Mucosa of rectum (tissue), 2 donors: ENCODE measurements at regions not wholly inside any gene's neighbourhood (a gene's known extent, or its start where the extent isn't known, plus 50 kb on each side); places are given as distances from the start of the nearest gene placed in this dataset.
"Not testable (repeated sequence)": the region's sequence is repeated elsewhere in the genome, so short reads cannot be mapped to it uniquely, and the experiment has no call there.

Source experiments
- H3K27ac ChIP-seq, 2 donors: one replicate each; pipeline ENCODE4 v1.7.0; 2013; ENCODE audit warnings: inconsistent platforms in 2 of 2, low read depth in 2 of 2, low read length in 2 of 2
- H3K27me3 ChIP-seq, 2 donors: one replicate each; pipeline ENCODE4 v1.7.0; 2013; ENCODE audit warnings: low read length in 2 of 2; ENCODE audit not compliant: control insufficient read depth in 2 of 2, insufficient read depth in 2 of 2
- H3K36me3 ChIP-seq, 2 donors: one replicate each; pipeline ENCODE4 v1.7.0; 2013; ENCODE audit warnings: low read length in 2 of 2; ENCODE audit not compliant: control insufficient read depth in 2 of 2, insufficient read depth in 2 of 2
- H3K4me1 ChIP-seq, 2 donors: one replicate each; pipeline ENCODE4 v1.7.0; 2013; ENCODE audit warnings: low read length in 2 of 2, mild to moderate bottlenecking in 1 of 2; ENCODE audit not compliant: control insufficient read depth in 2 of 2, insufficient read depth in 2 of 2
- H3K4me3 ChIP-seq, 2 donors: one replicate each; pipeline ENCODE4 v1.7.0; 2013; ENCODE audit warnings: low read length in 2 of 2
- H3K9ac ChIP-seq, 2 donors: one replicate each; pipeline ENCODE4 v1.7.0; 2013; ENCODE audit warnings: low read length in 2 of 2, low read depth in 1 of 2, mild to moderate bottlenecking in 1 of 2
- H3K9me3 ChIP-seq, 2 donors: one replicate each; pipeline ENCODE4 v1.7.0; 2013; ENCODE audit warnings: low read length in 2 of 2; ENCODE audit not compliant: control insufficient read depth in 2 of 2
- donor health status: healthy.
- donor health status: Normal muscosa, but diverticular disease.

DNA sequence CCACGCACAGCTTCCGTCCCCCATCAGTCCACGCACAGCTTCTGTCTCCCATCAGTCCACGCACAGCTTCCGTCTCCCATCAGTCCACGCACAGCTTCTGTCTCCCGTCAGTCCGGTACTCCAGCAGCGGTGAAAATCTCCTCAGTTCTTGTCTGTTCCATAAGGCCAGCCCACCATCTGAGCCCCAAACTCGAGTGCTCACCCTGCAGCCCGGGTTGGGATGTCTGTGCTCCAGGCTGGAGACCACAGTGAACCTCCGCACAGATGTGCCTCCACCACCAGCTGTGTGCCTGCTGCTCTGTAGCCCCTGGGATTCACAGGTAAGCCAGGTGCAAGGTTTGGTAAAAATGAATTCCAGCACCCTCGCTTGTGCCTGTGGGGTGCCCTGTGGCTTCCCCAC lies 258.6 kb downstream of the NPHP4 start:
- Histone ChIP-seq H3K4me1 (no peaks in the 10 kb centered on the region), H3K9me3 (no peaks in the 10 kb centered on the region), H3K36me3 (no peaks in the 10 kb centered on the region), H3K4me3 (no peak overlapping the region), H3K27ac (no peak overlapping the region), H3K9ac (no peak overlapping the region), H3K27me3 (peaks cover 0 to 3% of the 10 kb centered on the region in 2 donors)

DNA sequence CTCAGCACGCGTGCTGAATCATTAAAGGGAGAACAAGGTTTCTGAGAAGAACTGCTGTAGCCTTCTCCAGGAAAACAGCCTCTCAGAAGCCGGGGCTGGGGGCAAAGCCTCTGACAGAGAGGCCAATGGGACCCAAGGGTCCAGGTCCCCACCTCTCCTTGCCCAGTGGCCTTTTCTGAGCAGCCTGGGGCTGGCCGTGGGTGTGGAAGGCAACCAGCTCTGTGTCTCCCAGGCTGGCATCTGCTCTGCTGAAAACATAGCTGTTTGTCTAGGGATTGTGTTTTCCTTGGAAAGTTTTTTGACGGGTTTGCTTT lies 261.2 kb downstream of the NPHP4 start:
- H3K36me3 ChIP-seq = no peaks in the 10 kb centered on the region
- no peak overlapping the region for H3K4me3 ChIP-seq
- no peak overlapping the region for H3K27ac ChIP-seq
- no peaks in the 10 kb centered on the region for H3K9me3 ChIP-seq
- no peaks in the 10 kb centered on the region for H3K4me1 ChIP-seq
- H3K9ac ChIP-seq = no peak overlapping the region
- H3K27me3 ChIP-seq = peaks cover 2 to 3% of the 10 kb centered on the region in 2 donors

DNA sequence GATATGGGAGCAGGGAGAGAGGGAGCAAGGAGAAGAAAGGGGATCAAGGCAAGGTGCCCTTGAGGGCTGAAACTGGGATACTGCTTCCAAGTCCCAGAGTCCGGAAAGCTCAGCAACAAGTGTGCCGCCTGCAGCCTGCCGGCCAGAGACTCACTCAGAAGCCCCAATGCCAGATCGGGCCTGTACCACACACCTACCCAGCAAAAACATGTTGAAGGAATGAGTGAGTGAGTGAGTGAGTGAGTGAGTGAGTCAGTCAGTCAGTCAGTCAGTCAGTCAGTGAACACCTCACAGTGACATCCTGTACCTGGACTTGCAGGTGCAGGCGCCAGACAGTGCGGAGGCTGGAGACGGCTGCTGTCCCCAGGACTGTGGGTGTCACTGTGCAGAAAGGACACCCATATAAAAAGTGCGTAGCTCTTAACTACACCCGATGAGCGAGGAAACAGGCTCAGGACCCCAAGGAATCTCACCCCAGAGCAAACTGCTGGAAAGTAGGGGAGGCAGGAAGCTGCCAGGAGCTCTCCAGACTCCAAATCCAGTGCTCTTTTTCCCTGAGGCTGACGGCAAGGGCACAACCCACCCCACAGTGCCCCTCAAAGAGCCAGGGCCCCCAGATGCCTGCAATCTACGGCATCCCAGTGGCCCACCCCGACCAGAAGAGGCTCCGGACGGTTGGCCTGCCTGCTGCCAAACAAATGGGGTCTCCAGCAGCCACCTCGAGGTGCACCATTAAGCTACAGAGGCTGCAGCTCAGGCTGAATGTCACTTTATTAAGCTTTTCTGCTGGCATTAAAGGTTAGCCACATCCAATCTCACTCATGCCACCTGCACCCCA lies 261.7 kb downstream of the NPHP4 start:
- peaks cover 2 to 3% of the 10 kb centered on the region in 2 donors for H3K27me3 ChIP-seq
- H3K4me1 ChIP-seq = no peaks in the 10 kb centered on the region

DNA sequence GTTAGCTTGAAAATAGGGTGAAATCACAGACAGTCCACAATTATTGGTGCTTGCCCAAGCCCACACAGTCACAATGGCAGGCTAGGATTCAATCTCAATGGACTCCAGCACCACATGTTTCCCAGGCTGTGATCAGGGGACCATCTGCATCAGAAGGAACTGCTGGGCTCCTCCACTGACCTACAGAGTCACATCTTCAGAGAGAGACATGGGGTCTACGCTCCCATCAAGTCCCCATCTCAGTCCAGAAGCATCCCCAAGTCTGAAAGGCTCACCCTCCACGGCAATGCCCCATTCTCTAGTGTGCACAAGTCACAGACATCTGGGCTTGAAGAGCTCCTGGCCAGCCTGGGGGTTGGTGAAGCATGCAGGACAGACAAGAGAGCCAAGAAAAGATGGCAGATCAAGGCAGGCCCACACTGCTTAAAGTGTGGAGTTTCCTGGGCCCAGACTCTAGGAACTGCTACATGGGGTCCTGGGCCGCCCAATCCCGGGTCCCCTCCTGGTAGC lies 262.5 kb downstream of the NPHP4 start:
- H3K4me1 ChIP-seq = no peaks in the 10 kb centered on the region
- H3K9ac ChIP-seq = no peak overlapping the region
- peaks cover 2 to 3% of the 10 kb centered on the region in 2 donors for H3K27me3 ChIP-seq

More for the DNA sequence above, 261.7 kb downstream of the NPHP4 start:
- H3K36me3 ChIP-seq = no peaks in the 10 kb centered on the region
- H3K9ac ChIP-seq = no peak overlapping the region
- H3K9me3 ChIP-seq = no peaks in the 10 kb centered on the region
- no peak overlapping the region for H3K4me3 ChIP-seq
- no peak overlapping the region for H3K27ac ChIP-seq

DNA sequence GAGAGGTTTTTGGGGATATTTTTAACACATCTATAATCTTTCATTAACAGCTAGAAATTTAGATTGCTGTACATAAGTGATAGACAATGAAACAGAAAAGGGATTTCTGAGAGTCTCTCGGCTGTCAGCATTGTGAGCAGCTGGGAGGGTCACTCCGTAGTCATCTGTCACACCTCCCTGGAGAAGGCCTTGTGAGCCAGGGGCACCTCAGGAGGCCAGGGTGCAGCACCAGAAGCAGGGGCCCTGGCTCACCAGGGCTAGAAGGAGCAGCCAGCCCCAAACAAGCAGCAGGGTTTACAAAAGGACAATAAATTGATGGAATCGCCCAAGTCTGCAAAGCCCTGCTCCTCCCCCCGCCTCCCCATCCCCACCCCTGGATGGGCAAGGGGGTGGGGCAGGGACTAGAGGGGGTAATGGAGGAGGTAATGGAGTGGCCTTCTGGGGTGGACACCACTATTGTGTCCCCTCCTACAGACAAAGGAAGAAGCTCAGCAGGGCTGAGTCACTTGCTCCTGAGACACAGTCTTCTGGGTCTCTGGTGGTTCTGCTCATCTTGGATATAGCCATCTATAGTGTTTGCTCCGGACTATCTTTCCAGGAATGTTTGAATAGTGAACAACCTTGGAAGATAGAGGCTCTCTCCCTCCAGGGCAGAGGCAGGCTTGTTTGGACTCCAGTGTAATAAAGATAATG lies 263.4 kb downstream of the NPHP4 start:
- no peaks in the 10 kb centered on the region for H3K9me3 ChIP-seq
- no peaks in the 10 kb centered on the region for H3K36me3 ChIP-seq
- H3K27ac ChIP-seq = no peak overlapping the region
- H3K9ac ChIP-seq = no peak overlapping the region
- H3K27me3 ChIP-seq = peaks cover 2 to 3% of the 10 kb centered on the region in 2 donors
- H3K4me1 ChIP-seq = no peaks in the 10 kb centered on the region
- no peak overlapping the region for H3K4me3 ChIP-seq

More for the DNA sequence above, 262.5 kb downstream of the NPHP4 start:
- Histone ChIP-seq H3K4me3 (no peak overlapping the region), H3K27ac (no peak overlapping the region), H3K36me3 (no peaks in the 10 kb centered on the region), H3K9me3 (no peaks in the 10 kb centered on the region)

DNA sequence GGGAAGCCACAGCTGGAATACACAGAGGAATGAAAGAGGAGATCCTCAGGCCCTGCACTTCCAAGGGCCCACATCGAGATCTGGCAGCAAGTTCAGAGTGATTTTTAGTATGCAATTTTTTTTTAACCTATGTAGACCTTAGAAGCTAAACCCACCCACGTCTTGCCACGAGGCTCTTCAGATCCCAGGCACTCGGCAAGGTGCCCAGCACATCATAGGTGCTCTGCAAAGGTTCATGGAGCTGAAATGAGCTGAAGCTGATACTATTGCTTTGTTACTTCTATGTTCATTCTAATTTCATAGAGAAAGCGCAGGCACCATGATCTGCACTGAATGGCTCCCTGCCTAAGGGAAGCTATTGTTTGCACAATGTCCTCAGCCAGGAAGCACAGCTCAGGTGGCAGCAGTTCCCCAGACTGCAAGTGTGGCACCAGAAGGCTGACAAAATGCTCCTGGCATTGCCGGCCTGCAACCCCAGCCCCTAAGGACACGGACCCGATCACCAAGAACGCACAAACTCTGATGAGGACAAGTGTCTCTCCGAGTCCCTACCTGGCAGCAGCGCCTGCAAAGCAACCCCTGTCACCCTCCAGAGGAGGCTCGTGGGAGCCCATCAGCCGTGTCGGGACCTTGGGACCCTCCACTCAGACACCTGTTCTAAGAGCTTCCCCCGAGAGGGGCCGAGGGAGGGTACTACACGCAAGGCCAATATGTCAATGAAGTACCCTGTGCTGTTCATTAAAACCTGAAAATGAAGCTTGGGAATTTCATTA lies 264.2 kb downstream of the NPHP4 start:
- Histone ChIP-seq H3K9ac (no peak overlapping the region), H3K27ac (no peak overlapping the region), H3K4me3 (no peak overlapping the region), H3K36me3 (no peaks in the 10 kb centered on the region), H3K9me3 (no peaks in the 10 kb centered on the region), H3K27me3 (peaks cover 2 to 3% of the 10 kb centered on the region in 2 donors), H3K4me1 (no peaks in the 10 kb centered on the region)

DNA sequence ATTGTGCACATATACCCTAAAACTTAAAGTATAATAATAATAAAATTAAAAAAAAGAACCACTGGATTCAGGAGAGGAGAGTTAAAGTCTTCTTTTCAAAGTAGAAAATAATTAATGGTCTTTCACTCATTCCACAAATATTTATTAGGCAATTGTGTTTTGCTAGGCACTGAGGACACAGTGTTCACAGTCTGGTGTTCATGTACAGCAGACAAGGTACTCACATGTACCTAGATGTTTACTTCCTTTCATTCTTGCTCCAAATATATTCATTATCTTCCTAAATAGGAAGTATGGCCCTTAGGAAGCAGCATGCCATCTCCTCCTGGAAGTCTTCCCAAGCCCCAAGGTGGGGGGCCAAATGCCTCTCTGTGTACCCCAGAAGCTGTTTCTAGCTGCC lies 265.0 kb downstream of the NPHP4 start:
- Histone ChIP-seq H3K27me3 (peaks cover 2 to 3% of the 10 kb centered on the region in 2 donors), H3K36me3 (no peaks in the 10 kb centered on the region), H3K9me3 (no peaks in the 10 kb centered on the region)

DNA sequence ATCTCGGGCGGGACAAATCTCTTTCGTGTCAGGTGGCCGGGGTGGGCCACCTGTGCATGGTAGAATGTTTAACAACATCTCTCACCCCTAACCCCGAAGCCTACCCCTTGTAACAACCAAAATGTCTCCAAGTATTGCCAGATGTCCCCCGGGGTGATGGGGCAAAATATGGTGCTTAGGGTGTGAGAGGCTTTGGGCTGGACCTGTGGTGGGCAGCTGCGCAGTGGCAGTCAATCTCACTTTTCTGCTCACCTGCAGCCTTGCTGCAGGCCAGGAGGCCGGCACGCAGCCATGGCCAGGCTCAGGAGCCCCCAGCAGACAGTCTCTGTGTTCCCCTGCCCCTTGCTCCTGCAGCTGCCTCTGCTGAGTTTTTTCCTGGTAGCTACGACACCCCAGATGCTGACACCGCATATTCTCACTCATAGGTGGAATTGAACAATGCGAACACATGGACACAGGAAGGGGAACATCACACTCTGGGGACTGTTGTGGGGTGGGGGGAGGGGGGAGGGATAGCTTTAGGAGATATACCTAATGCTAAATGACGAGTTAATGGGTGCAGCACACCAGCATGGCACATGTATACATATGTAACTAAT lies 265.5 kb downstream of the NPHP4 start:
- H3K9me3 ChIP-seq, H3K27ac ChIP-seq, H3K4me3 ChIP-seq, H3K9ac ChIP-seq, H3K36me3 ChIP-seq, H3K27me3 ChIP-seq, H3K4me1 ChIP-seq: not testable (repeated sequence)

More for the DNA sequence above, 265.0 kb downstream of the NPHP4 start:
- no peaks in the 10 kb centered on the region for H3K4me1 ChIP-seq
- no peak overlapping the region for H3K4me3 ChIP-seq
- no peak overlapping the region for H3K9ac ChIP-seq
- no peak overlapping the region for H3K27ac ChIP-seq

DNA sequence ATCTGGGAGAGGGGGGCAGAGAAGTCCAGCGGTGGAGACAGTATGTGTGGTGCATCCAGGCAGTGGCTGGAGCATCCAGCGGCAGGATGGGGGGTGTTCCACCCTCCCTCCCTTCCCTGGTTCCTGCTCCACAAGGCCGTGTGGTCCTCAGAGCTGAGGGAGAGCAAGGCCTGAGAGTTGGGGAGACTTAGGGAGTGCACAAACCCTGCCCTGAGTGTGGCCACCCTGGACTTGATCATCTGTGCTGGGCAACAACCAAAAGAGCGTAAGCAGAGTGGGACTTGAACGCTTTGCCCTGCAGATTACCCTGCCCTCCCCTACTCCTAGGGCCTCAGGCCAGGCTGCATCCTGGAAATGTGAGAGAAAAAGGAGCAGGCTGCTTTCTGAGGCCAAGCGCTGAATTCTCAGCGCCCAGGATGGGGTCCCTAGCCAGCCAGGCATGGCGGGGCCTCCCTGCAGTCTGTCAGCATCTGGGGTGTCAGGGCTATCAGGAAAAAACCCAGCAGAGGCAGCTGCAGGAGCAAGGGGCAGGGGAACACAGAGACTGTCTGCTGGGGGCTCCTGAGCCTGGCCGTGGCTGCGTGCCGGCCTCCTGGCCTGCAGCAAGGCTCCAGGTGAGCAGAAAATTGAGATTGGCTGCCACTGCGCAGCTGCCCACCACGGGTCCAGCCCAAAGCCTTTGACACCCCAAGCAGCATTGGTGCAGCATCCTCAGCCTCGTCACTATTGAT lies 266.2 kb downstream of the NPHP4 start:
- Histone ChIP-seq H3K4me1 (no peaks in the 10 kb centered on the region), H3K27me3 (peaks cover 2 to 3% of the 10 kb centered on the region in 2 donors)

More for the DNA sequence above, 266.2 kb downstream of the NPHP4 start:
- Histone ChIP-seq H3K36me3 (no peaks in the 10 kb centered on the region), H3K27ac (no peak overlapping the region), H3K9ac (no peak overlapping the region), H3K4me3 (no peak overlapping the region), H3K9me3 (no peaks in the 10 kb centered on the region)
